Stimulated activated CD4-positive, alpha-beta T cell treated with anti-CD3 and anti-CD28 coated beads, Interleukin-15, amount 100 ng/mL, for 48 hours (primary cell): ENCODE measurements at regions not wholly inside any gene's neighbourhood (a gene's known extent, or its start where the extent isn't known, plus 50 kb on each side); places are given as distances from the start of the nearest gene placed in this dataset.
"Not testable (repeated sequence)": the region's sequence is repeated elsewhere in the genome, so short reads cannot be mapped to it uniquely, and the experiment has no call there.

ENCODE experiments used
- DNase-seq, 2 donors: peaks; one replicate each; pipeline ENCODE4 v3.0.0-alpha.2; 2020; ENCODE audit warnings: low read depth in 2 of 2

- no peak for DNase-seq
Observed at GRCh38 chr17:71192039-71192555, 928.7 kb upstream of the SOX9 start.

GRCh38 chr17:71192848-71193247 lies 928.0 kb upstream of the SOX9 start:
- no peak for DNase-seq

- DNase-seq = no peak
Observed at GRCh38 chr17:71200597-71200996, 920.2 kb upstream of the SOX9 start.

- no peak for DNase-seq
Observed at GRCh38 chr17:71201639-71202038, 919.2 kb upstream of the SOX9 start.

GRCh38 chr17:71202449-71202848 lies 918.4 kb upstream of the SOX9 start:
- DNase-seq = no peak

GRCh38 chr17:71203953-71204352 lies 916.9 kb upstream of the SOX9 start:
- DNase-seq = no peak

- DNase-seq = not testable (repeated sequence)
Observed at GRCh38 chr17:71205951-71206350, 914.9 kb upstream of the SOX9 start.

- no peak for DNase-seq
Observed at GRCh38 chr17:71208111-71208704, 912.6 kb upstream of the SOX9 start.

- DNase-seq = no peak
Observed at GRCh38 chr17:71213936-71214335, 906.9 kb upstream of the SOX9 start.

GRCh38 chr17:71217769-71218168 lies 903.1 kb upstream of the SOX9 start:
- no peak for DNase-seq

- DNase-seq = no peak
Observed at GRCh38 chr17:71224824-71225575, 895.8 kb upstream of the SOX9 start.

- no peak for DNase-seq
Observed at GRCh38 chr17:71227841-71228240, 893.0 kb upstream of the SOX9 start.

GRCh38 chr17:71229070-71229469 lies 891.8 kb upstream of the SOX9 start:
- DNase-seq = no peak

GRCh38 chr17:71232801-71233559 lies 887.8 kb upstream of the SOX9 start:
- no peak for DNase-seq

- no peak for DNase-seq
Observed at GRCh38 chr17:71234349-71234748, 886.5 kb upstream of the SOX9 start.

- no peak for DNase-seq
Observed at GRCh38 chr17:71237903-71238538, 882.8 kb upstream of the SOX9 start.

- no peak for DNase-seq
Observed at GRCh38 chr17:71247441-71248015, 873.3 kb upstream of the SOX9 start.

- no peak for DNase-seq
Observed at GRCh38 chr17:71251276-71251675, 869.5 kb upstream of the SOX9 start.

GRCh38 chr17:71251951-71252350 lies 868.9 kb upstream of the SOX9 start:
- DNase-seq = no peak

GRCh38 chr17:71252436-71252835 lies 868.4 kb upstream of the SOX9 start:
- no peak for DNase-seq

GRCh38 chr17:71257096-71257495 lies 863.7 kb upstream of the SOX9 start:
- no peak for DNase-seq
